Stimulated activated CD8-positive, alpha-beta memory T cell treated with anti-CD3 and anti-CD28 coated beads, Interleukin-4, amount 100 ng/mL, for 48 hours (primary cell): ENCODE measurements at regions not wholly inside any gene's neighbourhood (a gene's known extent, or its start where the extent isn't known, plus 50 kb on each side); places are given as distances from the start of the nearest gene placed in this dataset.

Experiments
- DNase-seq: peaks from one replicate; pipeline ENCODE4 v3.0.0-alpha.2; 2020

- DNase-seq = no peak
Observed at GRCh38 chr6:163721922-163722692, 307.6 kb downstream of the QKI start.

- DNase-seq = no peak
Observed at GRCh38 chr6:163721435-163721834, 306.9 kb downstream of the QKI start.

GRCh38 chr6:163720460-163721235, 306.1 kb downstream of the QKI start:
- DNase-seq = no peak

- no peak for DNase-seq
Observed at GRCh38 chr6:163720005-163720404, 305.5 kb downstream of the QKI start.

- DNase-seq = no peak
Observed at GRCh38 chr6:163719028-163719742, 304.7 kb downstream of the QKI start.

- no peak for DNase-seq
Observed at GRCh38 chr6:163718537-163718936, 304.0 kb downstream of the QKI start.

- no peak for DNase-seq
Observed at GRCh38 chr6:163717106-163717764, 302.7 kb downstream of the QKI start.

GRCh38 chr6:163716690-163717089, 302.2 kb downstream of the QKI start:
- no peak for DNase-seq

- DNase-seq = no peak
Observed at GRCh38 chr6:163715846-163716245, 301.3 kb downstream of the QKI start.

GRCh38 chr6:163714179-163714578, 299.7 kb downstream of the QKI start:
- no peak for DNase-seq

- no peak for DNase-seq
Observed at GRCh38 chr6:163712981-163713380, 298.5 kb downstream of the QKI start.

GRCh38 chr6:163712566-163712961, 298.0 kb downstream of the QKI start:
- DNase-seq = no peak

GRCh38 chr6:163711615-163712565, 297.4 kb downstream of the QKI start:
- DNase-seq = no peak

GRCh38 chr6:163710532-163711470, 296.3 kb downstream of the QKI start:
- DNase-seq = no peak

- no peak for DNase-seq
Observed at GRCh38 chr6:163709693-163710092, 295.2 kb downstream of the QKI start.

- DNase-seq = no peak
Observed at GRCh38 chr6:163709255-163709654, 294.7 kb downstream of the QKI start.

- no peak for DNase-seq
Observed at GRCh38 chr6:163708466-163708865, 293.9 kb downstream of the QKI start.

- no peak for DNase-seq
Observed at GRCh38 chr6:163707387-163708355, 293.2 kb downstream of the QKI start.

GRCh38 chr6:163706500-163707087, 292.1 kb downstream of the QKI start:
- DNase-seq = no peak
